Thoracic aorta (tissue), 2 donors: ENCODE measurements at regions not wholly inside any gene's neighbourhood (a gene's known extent, or its start where the extent isn't known, plus 50 kb on each side); places are given as distances from the start of the nearest gene placed in this dataset.

Source experiments
- ATAC-seq: fragments of 150-250 bp; one replicate; pipeline ENCODE4 v1.8.0; 2017; ENCODE audit warnings: low read depth; ENCODE audit not compliant: insufficient number of reproducible peaks, low FRiP score
- DNase-seq: peaks from one replicate; pipeline ENCODE4 v3.0.0-alpha.2; 2020; ENCODE audit warnings: low spot score
- H3K27ac ChIP-seq, 2 donors: fragments of 200-600 bp; sonication (generic); 1 replicate in 1 of 2; 2 replicates in 1 of 2; pipeline ENCODE4 v1.5.1; 2016; ENCODE audit warnings: mild to moderate bottlenecking in 2 of 2, moderate library complexity in 2 of 2
- H3K27me3 ChIP-seq: fragments of 200-600 bp; sonication (generic); replicated peaks from 2 replicates; pipeline ENCODE4 v1.6.0; 2016; ENCODE audit warnings: mild to moderate bottlenecking; ENCODE audit not compliant: insufficient read depth
- H3K36me3 ChIP-seq: fragments of 200-600 bp; sonication (generic); one replicate; pipeline ENCODE4 v1.5.1; 2016
- H3K4me1 ChIP-seq, 2 donors: fragments of 200-600 bp; sonication (generic); 1 replicate in 1 of 2; 2 replicates in 1 of 2; pipeline versions ENCODE4 v1.5.1 to v1.6.0; 2016; ENCODE audit warnings: low read depth in 2 of 2, mild to moderate bottlenecking in 1 of 2; ENCODE audit not compliant: control insufficient read depth in 1 of 2
- H3K4me3 ChIP-seq: fragments of 200-600 bp; sonication (generic); 2 replicates; pipeline ENCODE4 v1.5.1; 2016; ENCODE audit warnings: mild to moderate bottlenecking
- H3K9me3 ChIP-seq: fragments of 200-600 bp; sonication (generic); 2 replicates; pipeline ENCODE4 v1.5.1; 2016
- CTCF ChIP-seq: fragments of 200-600 bp; sonication (generic); IDR thresholded peaks from one replicate; pipeline ENCODE4 v1.5.1; 2019; ENCODE audit warnings: antibody characterized with exemption

- no peak for TF ChIP-seq CTCF
- ATAC-seq = no peak
- DNase-seq = no peak
- no peaks in the 10 kb centered on the region for H3K27me3 ChIP-seq
- no peak overlapping the region for H3K4me3 ChIP-seq
- no peaks in the 10 kb centered on the region for H3K36me3 ChIP-seq
- H3K27ac ChIP-seq = no peak overlapping the region
- H3K4me1 ChIP-seq = no peaks in the 10 kb centered on the region
- no peaks in the 10 kb centered on the region for H3K9me3 ChIP-seq
Measured at GRCh38 chr10:60466267-60467201, 76.9 kb upstream of the ANK3 start.

GRCh38 chr10:60465801-60466200, 76.1 kb upstream of the ANK3 start:
- H3K4me1 ChIP-seq = no peaks in the 10 kb centered on the region
- TF ChIP-seq CTCF = no peak
- no peaks in the 10 kb centered on the region for H3K9me3 ChIP-seq
- H3K36me3 ChIP-seq = no peaks in the 10 kb centered on the region
- H3K27me3 ChIP-seq = no peaks in the 10 kb centered on the region
- H3K27ac ChIP-seq = no peak overlapping the region
- H3K4me3 ChIP-seq = no peak overlapping the region
- DNase-seq (no peak), ATAC-seq (no peak)

DNA sequence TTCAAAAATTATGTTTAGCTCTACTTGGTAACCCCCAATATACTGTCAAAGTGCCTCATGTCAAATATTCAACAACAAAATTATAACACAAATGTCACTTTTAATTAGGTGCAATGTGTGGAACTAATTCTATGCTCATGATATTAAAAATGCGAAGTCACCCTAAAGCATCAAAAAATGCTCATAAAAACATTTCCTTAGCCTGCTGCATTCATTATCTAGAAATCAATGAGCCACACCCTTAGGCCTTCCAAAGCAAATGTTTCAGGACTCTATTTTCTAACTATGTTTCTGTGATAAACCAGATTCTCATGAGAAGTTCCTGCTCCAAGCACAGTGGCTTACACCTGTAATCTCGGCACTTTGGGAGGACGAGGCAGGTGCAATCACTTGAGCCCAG, 75.0 kb upstream of the ANK3 start:
- TF ChIP-seq CTCF = no peak
- ATAC-seq = no peak
- no peak for DNase-seq
- Histone ChIP-seq H3K4me3 (no peak overlapping the region), H3K36me3 (no peaks in the 10 kb centered on the region), H3K27ac (no peak overlapping the region), H3K27me3 (no peaks in the 10 kb centered on the region), H3K4me1 (no peaks in the 10 kb centered on the region), H3K9me3 (no peaks in the 10 kb centered on the region)

GRCh38 chr10:60463746-60464145, 74.1 kb upstream of the ANK3 start:
- Histone ChIP-seq H3K27me3 (no peaks in the 10 kb centered on the region), H3K9me3 (no peaks in the 10 kb centered on the region), H3K27ac (no peak overlapping the region), H3K36me3 (no peaks in the 10 kb centered on the region), H3K4me1 (no peaks in the 10 kb centered on the region), H3K4me3 (no peak overlapping the region)
- TF ChIP-seq CTCF = no peak
- DNase-seq (no peak), ATAC-seq (no peak)

- no peak overlapping the region for H3K4me3 ChIP-seq
- no peaks in the 10 kb centered on the region for H3K27me3 ChIP-seq
- H3K36me3 ChIP-seq = no peaks in the 10 kb centered on the region
- ATAC-seq (no peak), DNase-seq (no peak)
- no peak overlapping the region for H3K27ac ChIP-seq
- TF ChIP-seq CTCF = no peak
- H3K9me3 ChIP-seq = no peaks in the 10 kb centered on the region
- no peaks in the 10 kb centered on the region for H3K4me1 ChIP-seq
Measured at GRCh38 chr10:60461688-60462087, 72.0 kb upstream of the ANK3 start.
